Progenitor cell of endocrine pancreas (in vitro differentiated cells): ENCODE measurements at regions not wholly inside any gene's neighbourhood (a gene's known extent, or its start where the extent isn't known, plus 50 kb on each side); places are given as distances from the start of the nearest gene placed in this dataset.

Source experiments
- DNase-seq: peaks from one replicate; pipeline ENCODE4 v3.0.0; 2021; ENCODE audit warnings: low spot score; ENCODE audit not compliant: unreplicated experiment
- H3K27ac Mint-ChIP-seq: 2 replicates; pipeline ENCODE4 v1.8.0; 2021; ENCODE audit warnings: mild to moderate bottlenecking, moderate library complexity, mixed read lengths
- H3K27me3 Mint-ChIP-seq: 2 replicates; pipeline ENCODE4 v1.8.0; 2021; ENCODE audit warnings: mixed read lengths
- H3K36me3 Mint-ChIP-seq: 2 replicates; pipeline ENCODE4 v1.8.0; 2022; ENCODE audit warnings: mixed read lengths; ENCODE audit not compliant: insufficient read depth
- H3K4me1 Mint-ChIP-seq: 2 replicates; pipeline ENCODE4 v1.8.0; 2021; ENCODE audit warnings: low read depth, mixed read lengths
- H3K4me3 Mint-ChIP-seq: 2 replicates; pipeline ENCODE4 v1.8.0; 2021; ENCODE audit warnings: low read depth, mild to moderate bottlenecking, moderate library complexity, mixed read lengths
- H3K9me3 Mint-ChIP-seq: 2 replicates; pipeline ENCODE4 v1.8.0; 2021; ENCODE audit warnings: low read depth, mixed read lengths
- TF ChIP-seq, protein P1 (sequence below): fragments of 200-600 bp; sonication (generic); IDR thresholded peaks from one replicate; pipeline ENCODE4 v1.5.0; 2021; ENCODE audit warnings: antibody characterized with exemption, mild to moderate bottlenecking; ENCODE audit not compliant: unreplicated experiment

DNA sequence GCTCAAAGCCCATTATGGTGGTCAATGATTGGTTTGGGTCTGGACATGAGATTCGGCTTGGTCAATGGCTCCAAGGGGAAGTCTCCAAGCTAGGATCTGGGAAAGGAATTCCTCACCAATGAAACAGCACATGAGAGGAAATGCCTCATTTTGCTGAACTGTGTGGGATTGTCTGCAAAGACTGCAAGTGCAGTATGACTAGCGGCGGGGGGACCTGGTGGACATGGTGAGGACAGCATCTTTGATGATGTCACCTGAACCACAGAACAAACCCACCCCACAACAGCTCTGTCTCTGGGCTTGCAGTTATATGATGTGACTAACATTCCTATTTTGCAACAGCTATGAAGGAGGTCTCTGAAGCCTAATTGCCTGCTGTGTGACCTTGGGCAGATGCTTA is 50.6 kb upstream of the NKD1 start:
- Mint-ChIP-seq H3K9me3 (no peaks in the 10 kb centered on the region), H3K27me3 (no peaks in the 10 kb centered on the region), H3K4me1 (no peaks in the 10 kb centered on the region), H3K4me3 (no peak overlapping the region), H3K27ac (no peak overlapping the region), H3K36me3 (no peaks in the 10 kb centered on the region)
- TF ChIP-seq, protein P1, sequence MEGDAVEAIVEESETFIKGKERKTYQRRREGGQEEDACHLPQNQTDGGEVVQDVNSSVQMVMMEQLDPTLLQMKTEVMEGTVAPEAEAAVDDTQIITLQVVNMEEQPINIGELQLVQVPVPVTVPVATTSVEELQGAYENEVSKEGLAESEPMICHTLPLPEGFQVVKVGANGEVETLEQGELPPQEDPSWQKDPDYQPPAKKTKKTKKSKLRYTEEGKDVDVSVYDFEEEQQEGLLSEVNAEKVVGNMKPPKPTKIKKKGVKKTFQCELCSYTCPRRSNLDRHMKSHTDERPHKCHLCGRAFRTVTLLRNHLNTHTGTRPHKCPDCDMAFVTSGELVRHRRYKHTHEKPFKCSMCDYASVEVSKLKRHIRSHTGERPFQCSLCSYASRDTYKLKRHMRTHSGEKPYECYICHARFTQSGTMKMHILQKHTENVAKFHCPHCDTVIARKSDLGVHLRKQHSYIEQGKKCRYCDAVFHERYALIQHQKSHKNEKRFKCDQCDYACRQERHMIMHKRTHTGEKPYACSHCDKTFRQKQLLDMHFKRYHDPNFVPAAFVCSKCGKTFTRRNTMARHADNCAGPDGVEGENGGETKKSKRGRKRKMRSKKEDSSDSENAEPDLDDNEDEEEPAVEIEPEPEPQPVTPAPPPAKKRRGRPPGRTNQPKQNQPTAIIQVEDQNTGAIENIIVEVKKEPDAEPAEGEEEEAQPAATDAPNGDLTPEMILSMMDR: no peak
- DNase-seq: no peak

DNA sequence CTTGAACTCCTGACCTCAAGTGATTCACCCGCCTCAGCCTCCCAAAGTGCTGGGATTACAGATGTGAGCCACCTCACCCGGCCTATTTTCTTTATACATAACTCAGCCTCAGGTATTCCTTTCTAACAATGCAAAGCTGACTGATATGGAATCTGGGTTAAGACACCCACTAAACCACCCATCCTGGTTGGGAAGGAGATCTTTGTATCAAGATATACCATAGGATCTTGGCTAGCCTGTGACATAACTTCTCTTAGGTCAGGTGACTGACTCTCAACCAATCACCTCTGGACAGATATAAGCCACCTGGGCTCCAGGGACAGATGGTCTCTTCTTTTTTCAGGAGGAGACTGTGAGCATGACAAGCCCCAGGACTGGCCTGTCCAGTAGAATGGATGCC is 51.2 kb upstream of the NKD1 start:
- Mint-ChIP-seq H3K27ac (no peak overlapping the region), H3K4me3 (no peak overlapping the region), H3K4me1 (no peaks in the 10 kb centered on the region), H3K9me3 (no peaks in the 10 kb centered on the region), H3K27me3 (no peaks in the 10 kb centered on the region), H3K36me3 (no peaks in the 10 kb centered on the region)
- DNase-seq: no peak
- TF ChIP-seq, protein P1: no peak

DNA sequence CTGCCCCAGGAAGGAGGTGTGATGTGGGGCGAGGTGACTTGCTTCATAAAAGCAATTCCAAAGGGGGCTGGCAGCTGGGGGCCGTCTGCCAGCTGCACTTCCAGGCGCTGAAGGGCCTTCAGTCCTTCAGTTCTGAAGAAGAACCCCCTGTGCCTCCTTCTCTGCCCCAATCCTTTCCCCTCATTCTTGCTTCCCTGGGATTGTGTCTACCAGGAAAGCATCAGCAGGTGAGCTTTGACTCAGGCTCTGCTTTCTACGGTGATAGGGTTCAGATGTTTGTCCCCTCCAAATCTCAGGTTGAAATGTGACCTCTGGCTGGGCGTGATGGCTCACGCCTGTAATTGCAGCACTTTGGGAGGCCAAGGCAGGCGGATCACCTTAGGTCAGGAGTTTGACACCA is 52.5 kb upstream of the NKD1 start:
- H3K9me3 Mint-ChIP-seq: no peaks in the 10 kb centered on the region
- no peaks in the 10 kb centered on the region for H3K36me3 Mint-ChIP-seq
- no peak overlapping the region for H3K27ac Mint-ChIP-seq
- TF ChIP-seq, protein P1: no peak
- no peaks in the 10 kb centered on the region for H3K4me1 Mint-ChIP-seq
- H3K27me3 Mint-ChIP-seq: no peaks in the 10 kb centered on the region
- no peak for DNase-seq
- H3K4me3 Mint-ChIP-seq: no peak overlapping the region

DNA sequence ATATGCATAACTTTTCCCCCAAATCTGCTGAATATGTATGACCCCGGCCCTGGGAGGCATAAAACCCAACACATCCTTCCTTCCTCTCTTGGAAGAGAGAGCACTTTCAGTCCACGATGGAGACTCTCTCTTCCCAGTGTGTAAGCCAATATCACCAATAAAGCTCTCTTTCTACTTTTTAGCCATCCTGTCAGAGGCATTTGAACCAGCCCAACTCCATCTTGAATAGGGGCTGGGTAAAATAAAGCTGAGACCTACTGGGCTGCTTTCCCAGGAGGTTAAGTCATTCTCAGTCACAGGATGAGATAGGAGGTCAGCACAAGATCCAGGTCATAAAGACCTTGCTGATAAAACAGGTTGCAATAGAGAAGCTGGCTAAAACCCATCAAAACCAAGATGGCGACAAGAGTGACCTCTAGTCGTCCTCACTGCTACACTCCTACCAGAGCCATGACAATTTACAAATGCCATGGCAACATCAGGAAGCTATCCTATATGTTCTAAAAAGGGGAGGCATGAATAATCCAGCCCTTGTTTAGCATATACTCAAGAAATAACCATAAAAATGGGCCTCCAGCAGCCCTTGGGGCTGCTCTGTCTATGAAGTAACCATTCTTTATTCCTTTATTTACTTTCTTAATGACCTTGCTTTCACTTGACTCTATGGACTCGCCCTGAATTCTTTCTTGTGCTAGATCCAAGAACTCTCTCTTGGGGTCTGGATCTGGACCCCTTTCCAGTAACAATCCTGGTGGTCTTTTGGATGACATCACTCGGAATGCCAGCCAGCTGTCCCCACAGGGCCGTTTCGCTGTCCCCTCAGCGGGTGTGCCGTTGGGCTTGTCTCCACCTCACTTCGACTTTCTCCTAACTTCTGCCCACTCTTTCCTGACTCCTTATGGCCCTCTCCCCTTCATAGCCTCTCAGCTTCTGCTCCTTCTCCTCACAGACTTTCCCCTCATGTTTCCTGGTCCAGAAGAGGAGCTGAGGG is 53.4 kb upstream of the NKD1 start:
- Mint-ChIP-seq H3K4me3 (no peak overlapping the region), H3K27ac (no peak overlapping the region), H3K36me3 (no peaks in the 10 kb centered on the region), H3K27me3 (no peaks in the 10 kb centered on the region), H3K4me1 (no peaks in the 10 kb centered on the region), H3K9me3 (no peaks in the 10 kb centered on the region)
- no peak for DNase-seq
- TF ChIP-seq, protein P1: no peak

DNA sequence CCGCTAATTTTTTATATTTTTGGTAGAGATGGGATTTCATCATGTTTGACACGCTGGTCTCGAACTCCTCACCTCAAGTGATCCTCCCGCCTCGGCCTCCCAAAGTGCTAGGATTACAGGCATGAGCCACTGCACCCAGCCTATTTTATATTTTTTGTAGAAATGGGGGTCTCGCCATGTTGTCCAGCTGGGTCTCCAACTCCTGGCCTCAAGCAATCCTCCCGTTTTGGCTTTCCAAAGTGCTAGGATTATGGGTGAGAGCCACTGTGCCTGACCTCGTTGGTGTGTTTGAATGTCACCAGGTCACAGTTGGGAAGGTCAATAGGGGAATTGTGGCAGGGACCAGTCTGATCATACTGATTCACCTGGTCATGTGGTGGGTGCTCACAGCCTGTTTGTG is 56.7 kb upstream of the NKD1 start:
- H3K27me3 Mint-ChIP-seq: peaks cover 3% of the 10 kb centered on the region
- H3K4me1 Mint-ChIP-seq: no peaks in the 10 kb centered on the region
- no peak overlapping the region for H3K27ac Mint-ChIP-seq
- H3K4me3 Mint-ChIP-seq: no peak overlapping the region
- DNase-seq: no peak
- TF ChIP-seq, protein P1: no peak
- no peaks in the 10 kb centered on the region for H3K9me3 Mint-ChIP-seq
- H3K36me3 Mint-ChIP-seq: no peaks in the 10 kb centered on the region
